ENCODE measurements at regions not wholly inside any gene's neighbourhood (a gene's known extent, or its start where the extent isn't known, plus 50 kb on each side); places are given as distances from the start of the nearest gene placed in this dataset.

DNA sequence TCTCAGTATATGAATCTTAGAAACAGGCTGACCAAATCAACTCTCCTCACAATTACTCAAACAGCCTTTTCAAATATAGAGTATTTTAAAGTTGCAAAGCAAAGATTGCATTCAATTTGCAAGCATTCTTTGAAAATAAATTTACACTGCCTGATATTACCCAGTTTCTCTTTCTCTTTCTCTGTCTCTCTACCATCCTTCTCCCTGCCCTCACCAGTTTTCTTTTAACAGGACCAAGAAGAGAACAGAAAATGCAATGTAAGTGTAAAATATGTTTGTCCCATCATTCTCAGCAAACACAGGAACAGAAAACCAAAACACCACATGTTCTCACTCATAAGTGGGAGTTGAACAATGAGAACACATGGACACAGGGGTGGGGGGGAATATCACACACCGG, 520.3 kb upstream of the USP15 start:
- H3K9me3 ChIP-seq (ENCODE audit: control insufficient read depth in 1 of 2, low read length in 2 of 2) = no peaks in the 10 kb centered on the region
- H3K27me3 ChIP-seq (ENCODE audit: low read depth, low read length) = no peaks in the 10 kb centered on the region
- H3K27ac ChIP-seq (ENCODE audit: low read length) = no peak overlapping the region
- peaks cover 0 to 3% of the 10 kb centered on the region in 2 donors for H3K4me1 ChIP-seq (ENCODE audit: control insufficient read depth in 1 of 2, insufficient read depth in 2 of 2, low read length in 2 of 2)
- no peak overlapping the region for H3K4me3 ChIP-seq (ENCODE audit: low read depth in 1 of 2, low read length in 2 of 2)
- H3K36me3 ChIP-seq (ENCODE audit: control insufficient read depth in 1 of 2, insufficient read depth in 2 of 2, low read length in 2 of 2) = no peaks in the 10 kb centered on the region

DNA sequence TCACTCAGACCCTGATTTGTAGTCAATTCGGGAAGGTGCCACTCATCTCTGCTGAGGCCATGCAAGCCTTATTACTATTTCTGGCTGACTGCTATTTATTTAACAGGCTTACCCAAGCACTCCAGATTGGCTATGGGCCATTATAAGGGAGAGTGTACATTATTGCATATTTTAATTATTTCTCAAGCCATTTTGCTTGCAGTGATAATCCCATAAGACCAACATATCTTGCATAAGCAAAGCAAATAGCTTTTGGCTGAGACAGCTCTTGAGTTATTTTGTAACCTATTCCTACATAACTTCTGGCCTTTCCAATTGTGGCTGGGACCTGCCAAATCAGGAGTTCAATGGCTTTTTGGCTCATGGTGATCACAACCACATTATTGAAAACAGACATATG, 509.6 kb upstream of the USP15 start:
- Histone ChIP-seq H3K9me3 (ENCODE audit: control insufficient read depth in 1 of 2, low read length in 2 of 2) (no peaks in the 10 kb centered on the region), H3K36me3 (ENCODE audit: control insufficient read depth in 1 of 2, insufficient read depth in 2 of 2, low read length in 2 of 2) (no peaks in the 10 kb centered on the region), H3K27ac (ENCODE audit: low read length) (no peak overlapping the region), H3K4me3 (ENCODE audit: low read depth in 1 of 2, low read length in 2 of 2) (no peak overlapping the region), H3K4me1 (ENCODE audit: control insufficient read depth in 1 of 2, insufficient read depth in 2 of 2, low read length in 2 of 2) (no peaks in the 10 kb centered on the region), H3K27me3 (ENCODE audit: low read depth, low read length) (no peaks in the 10 kb centered on the region)

DNA sequence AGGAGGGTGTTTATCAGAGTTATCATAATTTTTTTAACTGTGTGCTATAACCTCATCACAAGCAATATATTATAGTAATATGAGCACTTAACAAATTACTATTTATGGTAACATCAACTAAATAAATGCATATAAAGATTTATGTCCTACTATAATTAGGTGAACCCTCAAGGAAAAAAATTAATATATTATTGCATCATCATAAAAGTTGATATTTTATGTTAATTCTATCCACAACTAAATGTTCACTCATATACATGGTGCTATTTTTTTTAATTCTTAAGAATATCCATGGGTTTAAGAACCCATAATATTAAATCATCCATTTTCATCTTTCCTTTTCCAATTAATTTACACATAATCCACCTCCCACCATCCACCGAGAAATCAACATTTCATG, 506.0 kb upstream of the USP15 start:
- H3K4me1 ChIP-seq (ENCODE audit: control insufficient read depth in 1 of 2, insufficient read depth in 2 of 2, low read length in 2 of 2) = no peaks in the 10 kb centered on the region
- no peaks in the 10 kb centered on the region for H3K36me3 ChIP-seq (ENCODE audit: control insufficient read depth in 1 of 2, insufficient read depth in 2 of 2, low read length in 2 of 2)
- no peaks in the 10 kb centered on the region for H3K27me3 ChIP-seq (ENCODE audit: low read depth, low read length)

DNA sequence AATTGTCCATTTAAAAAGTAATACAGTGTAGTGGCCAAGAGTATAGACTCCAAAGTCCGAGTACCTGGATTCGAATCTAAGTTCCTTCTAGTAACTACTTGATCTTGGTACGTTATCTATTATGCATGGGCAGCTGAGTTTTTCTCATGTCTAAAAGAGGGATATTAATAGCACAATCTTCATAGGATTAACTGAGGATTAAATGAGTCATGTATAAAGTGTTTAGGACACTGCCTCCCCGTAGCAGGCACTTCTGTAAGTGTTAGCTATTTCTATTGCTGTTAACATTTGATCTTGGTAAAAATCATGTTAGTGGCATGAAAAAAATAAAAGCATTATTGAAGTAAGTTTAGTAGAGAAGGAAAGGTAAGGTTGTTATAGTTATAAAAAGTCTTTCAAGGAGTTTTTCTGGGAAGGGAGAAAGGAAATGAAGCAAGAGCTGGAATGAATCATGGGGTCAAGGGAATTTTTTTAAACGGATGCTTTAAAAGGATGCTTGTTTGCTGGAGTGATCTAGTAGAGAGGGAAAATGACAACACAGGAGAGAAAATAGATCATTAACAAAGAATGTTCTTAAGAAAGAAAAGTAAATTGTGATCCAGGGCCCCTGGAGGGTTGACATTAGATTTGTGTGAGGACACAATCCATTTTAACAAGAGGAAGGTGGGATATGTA, 502.2 kb upstream of the USP15 start:
- Histone ChIP-seq H3K36me3 (ENCODE audit: control insufficient read depth in 1 of 2, insufficient read depth in 2 of 2, low read length in 2 of 2) (no peaks in the 10 kb centered on the region), H3K4me1 (ENCODE audit: control insufficient read depth in 1 of 2, insufficient read depth in 2 of 2, low read length in 2 of 2) (no peaks in the 10 kb centered on the region), H3K27me3 (ENCODE audit: low read depth, low read length) (no peaks in the 10 kb centered on the region), H3K9me3 (ENCODE audit: control insufficient read depth in 1 of 2, low read length in 2 of 2) (no peaks in the 10 kb centered on the region), H3K27ac (ENCODE audit: low read length) (no peak overlapping the region), H3K4me3 (ENCODE audit: low read depth in 1 of 2, low read length in 2 of 2) (no peak overlapping the region)

More for the DNA sequence above, 506.0 kb upstream of the USP15 start:
- Histone ChIP-seq H3K9me3 (ENCODE audit: control insufficient read depth in 1 of 2, low read length in 2 of 2) (no peaks in the 10 kb centered on the region), H3K27ac (ENCODE audit: low read length) (no peak overlapping the region), H3K4me3 (ENCODE audit: low read depth in 1 of 2, low read length in 2 of 2) (no peak overlapping the region)

DNA sequence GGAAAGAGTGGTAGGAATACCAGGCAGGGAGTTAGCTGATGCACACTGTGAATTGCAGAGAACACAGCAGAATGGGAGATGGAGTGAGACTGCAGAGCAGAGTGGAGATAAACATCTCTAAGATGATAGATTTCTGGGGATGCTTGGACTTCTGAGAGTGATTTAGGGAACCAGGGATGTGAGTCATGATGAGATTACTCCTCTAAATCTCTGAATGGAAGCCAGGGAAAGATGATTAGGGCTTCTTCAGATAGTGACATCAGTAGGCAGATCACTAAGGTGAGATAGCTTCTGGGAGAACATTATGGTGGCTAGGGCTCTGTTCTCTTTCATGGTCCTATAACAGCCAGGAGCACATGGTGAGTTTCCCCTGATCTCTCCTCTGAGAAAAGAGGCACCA, 501.5 kb upstream of the USP15 start:
- Histone ChIP-seq H3K27ac (ENCODE audit: low read length) (no peak overlapping the region), H3K36me3 (ENCODE audit: control insufficient read depth in 1 of 2, insufficient read depth in 2 of 2, low read length in 2 of 2) (no peaks in the 10 kb centered on the region), H3K4me1 (ENCODE audit: control insufficient read depth in 1 of 2, insufficient read depth in 2 of 2, low read length in 2 of 2) (no peaks in the 10 kb centered on the region), H3K9me3 (ENCODE audit: control insufficient read depth in 1 of 2, low read length in 2 of 2) (no peaks in the 10 kb centered on the region), H3K4me3 (ENCODE audit: low read depth in 1 of 2, low read length in 2 of 2) (no peak overlapping the region), H3K27me3 (ENCODE audit: low read depth, low read length) (no peaks in the 10 kb centered on the region)

DNA sequence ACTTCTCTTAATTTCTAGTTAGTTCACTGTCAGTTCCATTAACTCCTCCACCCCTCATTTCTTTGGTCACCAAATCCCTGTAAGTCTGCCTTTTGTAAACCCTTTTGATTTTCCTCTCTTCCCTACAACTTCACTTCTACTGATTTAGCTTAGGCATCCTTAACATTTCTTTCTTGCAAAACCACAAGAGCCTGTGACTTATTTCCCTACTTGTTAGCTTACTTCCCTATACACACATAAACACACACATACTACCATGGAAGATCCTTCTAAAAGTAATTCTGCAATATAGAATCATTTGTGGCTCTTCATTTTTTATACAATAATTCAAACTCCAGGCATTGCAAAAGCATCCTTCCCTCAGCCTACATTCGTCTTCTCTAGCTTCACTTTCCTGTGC, 494.3 kb upstream of the USP15 start:
- Histone ChIP-seq H3K27ac (ENCODE audit: low read length) (no peak overlapping the region), H3K4me1 (ENCODE audit: control insufficient read depth in 1 of 2, insufficient read depth in 2 of 2, low read length in 2 of 2) (no peaks in the 10 kb centered on the region), H3K4me3 (ENCODE audit: low read depth in 1 of 2, low read length in 2 of 2) (no peak overlapping the region), H3K9me3 (ENCODE audit: control insufficient read depth in 1 of 2, low read length in 2 of 2) (peaks cover 0 to 3% of the 10 kb centered on the region in 2 donors), H3K27me3 (ENCODE audit: low read depth, low read length) (no peaks in the 10 kb centered on the region), H3K36me3 (ENCODE audit: control insufficient read depth in 1 of 2, insufficient read depth in 2 of 2, low read length in 2 of 2) (no peaks in the 10 kb centered on the region)

DNA sequence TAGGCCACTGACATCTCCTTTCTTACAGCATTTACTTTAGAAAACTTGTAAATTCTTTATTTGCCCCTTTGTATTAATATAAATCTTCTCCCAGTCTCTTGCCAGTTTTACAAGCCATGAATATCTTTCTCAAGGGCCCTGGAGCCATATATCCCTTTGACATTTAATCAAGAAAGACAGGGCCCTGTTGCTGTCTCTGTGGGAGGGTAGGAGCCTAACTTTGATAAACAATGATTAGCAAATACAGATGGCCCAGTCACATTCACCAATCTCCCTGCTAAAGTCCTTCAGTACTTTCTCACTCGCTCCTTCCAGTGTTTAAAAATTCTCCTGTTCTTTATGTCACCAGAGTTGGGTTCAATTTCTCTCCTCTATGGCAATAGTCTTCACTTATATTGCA, 479.8 kb upstream of the USP15 start:
- H3K27me3 ChIP-seq (ENCODE audit: low read depth, low read length) = no peaks in the 10 kb centered on the region
- no peak overlapping the region for H3K4me3 ChIP-seq (ENCODE audit: low read depth in 1 of 2, low read length in 2 of 2)
- H3K9me3 ChIP-seq (ENCODE audit: control insufficient read depth in 1 of 2, low read length in 2 of 2) = no peaks in the 10 kb centered on the region

DNA sequence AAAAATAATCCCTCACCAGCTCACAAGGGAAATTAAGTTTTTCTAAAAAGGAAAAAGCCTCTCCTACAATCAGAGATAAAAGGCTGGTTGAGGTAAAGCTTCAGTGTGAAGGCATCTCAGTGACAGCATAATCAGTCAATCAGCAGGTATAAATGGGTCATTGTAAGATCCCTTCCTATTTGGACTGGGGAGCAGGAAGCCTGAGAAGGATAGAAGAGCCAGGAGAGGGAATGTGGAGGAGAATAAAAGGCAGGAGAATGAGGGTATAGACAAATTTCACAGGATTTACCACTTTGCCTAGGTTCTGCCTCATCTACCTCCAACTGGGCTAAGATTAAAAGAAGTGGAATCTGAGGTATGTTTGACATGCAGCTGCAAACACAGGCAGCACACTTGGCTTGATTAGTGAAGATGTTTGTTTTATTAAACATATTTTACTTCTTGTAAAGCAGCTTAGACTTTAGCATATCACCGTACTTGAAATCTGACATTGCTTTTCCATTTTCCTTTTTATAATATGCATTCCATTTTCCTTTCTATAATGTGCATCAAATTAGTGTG, 479.1 kb upstream of the USP15 start:
- Histone ChIP-seq H3K4me3 (ENCODE audit: low read depth in 1 of 2, low read length in 2 of 2) (no peak overlapping the region), H3K27ac (ENCODE audit: low read length) (no peak overlapping the region), H3K4me1 (ENCODE audit: control insufficient read depth in 1 of 2, insufficient read depth in 2 of 2, low read length in 2 of 2) (peaks cover 0 to 8% of the 10 kb centered on the region in 2 donors), H3K9me3 (ENCODE audit: control insufficient read depth in 1 of 2, low read length in 2 of 2) (no peaks in the 10 kb centered on the region), H3K36me3 (ENCODE audit: control insufficient read depth in 1 of 2, insufficient read depth in 2 of 2, low read length in 2 of 2) (no peaks in the 10 kb centered on the region), H3K27me3 (ENCODE audit: low read depth, low read length) (no peaks in the 10 kb centered on the region)

More for the DNA sequence above, 479.8 kb upstream of the USP15 start:
- Histone ChIP-seq H3K4me1 (ENCODE audit: control insufficient read depth in 1 of 2, insufficient read depth in 2 of 2, low read length in 2 of 2) (peaks cover 0 to 8% of the 10 kb centered on the region in 2 donors), H3K27ac (ENCODE audit: low read length) (no peak overlapping the region), H3K36me3 (ENCODE audit: control insufficient read depth in 1 of 2, insufficient read depth in 2 of 2, low read length in 2 of 2) (no peaks in the 10 kb centered on the region)

DNA sequence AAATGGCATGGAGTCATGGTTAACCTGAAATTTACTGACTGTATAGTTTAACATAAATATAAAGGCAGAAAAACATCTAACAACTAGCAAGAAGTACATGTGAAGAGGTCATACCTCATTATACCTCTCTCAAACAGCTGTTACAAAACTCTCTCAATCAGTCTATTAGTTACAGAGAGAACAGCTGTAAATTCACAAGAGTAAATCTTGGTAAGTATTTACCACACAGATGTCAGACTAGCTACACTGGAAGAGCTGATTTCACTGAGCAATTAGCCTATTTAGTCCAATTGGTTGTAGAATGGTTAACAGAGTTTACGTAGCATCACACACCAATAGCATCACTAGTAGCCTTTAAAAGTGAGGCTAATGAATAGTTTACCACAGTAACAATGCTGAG, 463.4 kb upstream of the USP15 start:
- Histone ChIP-seq H3K4me3 (ENCODE audit: low read depth in 1 of 2, low read length in 2 of 2) (no peak overlapping the region), H3K36me3 (ENCODE audit: control insufficient read depth in 1 of 2, insufficient read depth in 2 of 2, low read length in 2 of 2) (no peaks in the 10 kb centered on the region), H3K27ac (ENCODE audit: low read length) (no peak overlapping the region), H3K4me1 (ENCODE audit: control insufficient read depth in 1 of 2, insufficient read depth in 2 of 2, low read length in 2 of 2) (peaks cover 0 to 4% of the 10 kb centered on the region in 2 donors), H3K9me3 (ENCODE audit: control insufficient read depth in 1 of 2, low read length in 2 of 2) (no peaks in the 10 kb centered on the region), H3K27me3 (ENCODE audit: low read depth, low read length) (no peaks in the 10 kb centered on the region)

DNA sequence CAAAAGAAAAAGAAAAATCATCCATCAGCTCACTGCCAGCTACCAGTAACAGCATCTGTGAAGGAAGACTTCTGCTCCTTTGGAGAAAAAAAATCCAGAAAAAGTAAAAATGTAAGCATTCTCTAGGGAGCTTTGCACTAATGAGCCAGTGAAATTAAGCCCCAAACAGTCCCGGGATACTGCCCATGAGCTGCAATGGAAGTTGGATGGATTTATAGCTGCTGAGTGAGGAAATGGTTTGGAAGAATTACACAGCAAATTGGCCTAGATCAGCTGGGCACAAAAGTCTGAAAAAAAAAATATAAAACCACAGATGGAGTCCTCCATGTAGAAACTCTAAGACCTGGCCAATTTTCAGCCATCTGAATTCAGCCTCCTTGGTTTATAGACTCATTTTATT, 462.9 kb upstream of the USP15 start:
- H3K9me3 ChIP-seq (ENCODE audit: control insufficient read depth in 1 of 2, low read length in 2 of 2) = no peaks in the 10 kb centered on the region
- H3K27me3 ChIP-seq (ENCODE audit: low read depth, low read length) = no peaks in the 10 kb centered on the region
- H3K27ac ChIP-seq (ENCODE audit: low read length) = no peak overlapping the region
- H3K4me3 ChIP-seq (ENCODE audit: low read depth in 1 of 2, low read length in 2 of 2) = no peak overlapping the region
- H3K36me3 ChIP-seq (ENCODE audit: control insufficient read depth in 1 of 2, insufficient read depth in 2 of 2, low read length in 2 of 2) = no peaks in the 10 kb centered on the region
- H3K4me1 ChIP-seq (ENCODE audit: control insufficient read depth in 1 of 2, insufficient read depth in 2 of 2, low read length in 2 of 2) = peaks cover 0 to 4% of the 10 kb centered on the region in 2 donors

DNA sequence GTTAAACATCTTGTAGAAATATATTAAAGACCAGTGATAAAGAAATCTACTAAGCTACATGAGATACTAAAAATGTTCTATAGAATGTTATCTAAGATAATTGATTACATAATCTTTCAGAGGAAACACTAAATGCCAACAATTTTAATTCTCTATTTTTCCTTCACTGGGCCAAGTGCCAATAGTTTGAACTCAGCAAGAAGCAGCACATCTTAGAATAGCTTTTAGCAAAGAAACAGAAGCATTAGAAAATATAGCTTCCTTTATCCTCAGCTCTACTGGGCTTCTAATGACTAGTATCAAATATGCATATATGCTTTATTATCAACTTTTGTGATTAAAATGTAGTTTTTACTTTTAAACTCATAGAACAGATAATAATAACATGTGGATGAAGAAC, 461.4 kb upstream of the USP15 start:
- Histone ChIP-seq H3K4me1 (ENCODE audit: control insufficient read depth in 1 of 2, insufficient read depth in 2 of 2, low read length in 2 of 2) (peaks cover 0 to 4% of the 10 kb centered on the region in 2 donors), H3K36me3 (ENCODE audit: control insufficient read depth in 1 of 2, insufficient read depth in 2 of 2, low read length in 2 of 2) (no peaks in the 10 kb centered on the region), H3K27me3 (ENCODE audit: low read depth, low read length) (no peaks in the 10 kb centered on the region), H3K9me3 (ENCODE audit: control insufficient read depth in 1 of 2, low read length in 2 of 2) (no peaks in the 10 kb centered on the region), H3K4me3 (ENCODE audit: low read depth in 1 of 2, low read length in 2 of 2) (no peak overlapping the region), H3K27ac (ENCODE audit: low read length) (no peak overlapping the region)

DNA sequence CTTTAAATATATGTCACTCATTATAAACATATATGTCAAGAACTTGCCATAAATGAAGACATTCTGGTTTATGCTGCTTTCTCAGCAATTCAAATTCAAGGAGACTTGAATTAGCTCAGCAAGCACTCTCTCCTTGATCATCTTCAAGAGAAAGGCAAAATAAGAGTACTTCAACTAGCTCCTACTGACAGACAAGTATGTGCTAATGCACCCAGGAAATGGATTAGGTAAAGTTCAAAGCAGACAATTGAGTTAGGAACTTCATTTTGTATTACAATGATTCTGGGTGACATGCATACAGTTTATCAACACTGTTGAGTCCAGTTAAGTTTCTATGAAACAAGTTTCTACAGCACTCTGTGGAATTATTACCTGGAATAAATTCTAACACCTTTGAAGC, 455.9 kb upstream of the USP15 start:
- Histone ChIP-seq H3K27ac (ENCODE audit: low read length) (no peak overlapping the region), H3K9me3 (ENCODE audit: control insufficient read depth in 1 of 2, low read length in 2 of 2) (peaks cover 0 to 5% of the 10 kb centered on the region in 2 donors), H3K4me1 (ENCODE audit: control insufficient read depth in 1 of 2, insufficient read depth in 2 of 2, low read length in 2 of 2) (no peaks in the 10 kb centered on the region), H3K4me3 (ENCODE audit: low read depth in 1 of 2, low read length in 2 of 2) (no peak overlapping the region), H3K36me3 (ENCODE audit: control insufficient read depth in 1 of 2, insufficient read depth in 2 of 2, low read length in 2 of 2) (no peaks in the 10 kb centered on the region), H3K27me3 (ENCODE audit: low read depth, low read length) (no peaks in the 10 kb centered on the region)
